BE2C (cell line): ENCODE measurements at regions not wholly inside any gene's neighbourhood (a gene's known extent, or its start where the extent isn't known, plus 50 kb on each side); places are given as distances from the start of the nearest gene placed in this dataset.

ENCODE experiments used
- DNase-seq: peaks from one replicate; pipeline ENCODE4 v3.0.0-alpha.2; 2020
- H3K27me3 ChIP-seq: fragments of 250-450 bp; sonication (Bioruptor Pico); 2 replicates; pipeline ENCODE4 v1.5.1; 2020; ENCODE audit warnings: mild to moderate bottlenecking
- H3K36me3 ChIP-seq: fragments of 250-450 bp; sonication (Bioruptor Pico); 2 replicates; pipeline ENCODE4 v1.5.1; 2020; ENCODE audit warnings: mild to moderate bottlenecking
- H3K4me1 ChIP-seq: fragments of 250-450 bp; sonication (Bioruptor Pico); 2 replicates; pipeline ENCODE4 v1.5.1; 2020
- H3K4me3 ChIP-seq: 2 replicates; pipeline ENCODE4 v1.5.1; 2011; ENCODE audit warnings: low read depth, low read length
- H3K9me3 ChIP-seq: fragments of 250-450 bp; sonication (Bioruptor Pico); 2 replicates; pipeline ENCODE4 v1.5.1; 2020
- CTCF ChIP-seq: IDR thresholded peaks from 2 replicates; pipeline ENCODE4 v1.5.1; 2012; ENCODE audit warnings: mild to moderate bottlenecking, low read depth, low read length

GRCh38 chr13:72523049-72523448, 204.4 kb downstream of the MZT1 start:
- Histone ChIP-seq H3K36me3 (no peaks in the 10 kb centered on the region), H3K4me1 (peaks cover 13% of the 10 kb centered on the region), H3K4me3 (peak overlapping the region; percentile 44), H3K27me3 (no peaks in the 10 kb centered on the region), H3K9me3 (no peaks in the 10 kb centered on the region)
- DNase-seq, result no peak
- no peak for TF ChIP-seq CTCF

GRCh38 chr13:72521940-72522661, 205.3 kb downstream of the MZT1 start:
- Histone ChIP-seq H3K27me3 (no peaks in the 10 kb centered on the region), H3K4me3 (peak overlapping the region; percentile 44), H3K4me1 (peaks cover 13% of the 10 kb centered on the region), H3K9me3 (no peaks in the 10 kb centered on the region), H3K36me3 (no peaks in the 10 kb centered on the region)
- peak; percentile 76 for DNase-seq
- peak; percentile 45 for TF ChIP-seq CTCF

- no peak for TF ChIP-seq CTCF
These were observed 213.3 kb downstream of the MZT1 start for GRCh38 chr13:72514146-72514545.

GRCh38 chr13:72508392-72508791, 219.0 kb downstream of the MZT1 start:
- no peaks in the 10 kb centered on the region for H3K9me3 ChIP-seq
- H3K27me3 ChIP-seq, result no peaks in the 10 kb centered on the region
- peak; percentile 57 for DNase-seq
- peaks cover 18% of the 10 kb centered on the region for H3K4me1 ChIP-seq
- no peaks in the 10 kb centered on the region for H3K36me3 ChIP-seq
- H3K4me3 ChIP-seq, result peak overlapping the region; percentile 44
- no peak for TF ChIP-seq CTCF

More at GRCh38 chr13:72514146-72514545, 213.3 kb downstream of the MZT1 start:
- DNase-seq, result no peak
- Histone ChIP-seq H3K27me3 (no peaks in the 10 kb centered on the region), H3K4me1 (peaks cover 17% of the 10 kb centered on the region), H3K36me3 (no peaks in the 10 kb centered on the region), H3K4me3 (no peak overlapping the region), H3K9me3 (no peaks in the 10 kb centered on the region)

GRCh38 chr13:72507416-72508199, 219.8 kb downstream of the MZT1 start:
- Histone ChIP-seq H3K27me3 (no peaks in the 10 kb centered on the region), H3K36me3 (no peaks in the 10 kb centered on the region), H3K4me3 (peak overlapping the region; percentile 44), H3K9me3 (no peaks in the 10 kb centered on the region), H3K4me1 (peaks cover 14% of the 10 kb centered on the region)
- TF ChIP-seq CTCF, result no peak
- DNase-seq, result no peak

- peaks cover 16% of the 10 kb centered on the region for H3K4me1 ChIP-seq
- H3K4me3 ChIP-seq, result no peak overlapping the region
- DNase-seq, result no peak
- H3K36me3 ChIP-seq, result no peaks in the 10 kb centered on the region
- no peaks in the 10 kb centered on the region for H3K9me3 ChIP-seq
- TF ChIP-seq CTCF, result no peak
- H3K27me3 ChIP-seq, result no peaks in the 10 kb centered on the region
These were observed 220.7 kb downstream of the MZT1 start for GRCh38 chr13:72506706-72507105.
